GM12878 (cell line): ENCODE measurements at regions not wholly inside any gene's neighbourhood (a gene's known extent, or its start where the extent isn't known, plus 50 kb on each side); places are given as distances from the start of the nearest gene placed in this dataset.

Experiments used
- ATAC-seq: fragments of 200-7000 bp; cut with Tn5 transposase; 3 replicates; pipeline ENCODE4 v1.9.1; 2020; ENCODE audit warnings: mild to moderate bottlenecking, moderate library complexity
- BruUV-seq: library from RNA; stranded (reverse); fragments of 400-500 nt; replicated peaks from 2 replicates; lab custom pipeline; 2021; lab: Mats Ljungman, UMichigan
- CTCF ChIA-PET: fragments of 300-600 bp; sonication (Branson Sonifier 250); formaldehyde crosslinking; extraction: SDS; loops from one replicate; lab custom pipeline; 2021; ENCODE audit warnings: inconsistent platforms; lab: Yijun Ruan, JAX
- POLR2A ChIA-PET: fragments of 350-600 bp; formaldehyde crosslinking; extraction: SDS; loops from one replicate; lab custom pipeline; 2021; ENCODE audit warnings: inconsistent platforms; lab: Charles Lee
- RAD21 ChIA-PET: fragments of 300-600 bp; sonication (Branson Sonifier 250); formaldehyde crosslinking; loops from one replicate; lab custom pipeline; 2023; ENCODE audit warnings: antibody characterized with exemption; ENCODE audit not compliant: unreplicated experiment; lab: Charles Lee
- SMC1A ChIA-PET: fragments of 300-600 bp; sonication (Branson Sonifier 250); formaldehyde crosslinking; loops from one replicate; lab custom pipeline; 2023; ENCODE audit not compliant: unreplicated experiment, uncharacterized antibody; lab: Charles Lee
- DNase-seq: peaks from one replicate; pipeline ENCODE4 v3.0.0-alpha.2; 2011; ENCODE audit warnings: low read depth, low spot score
- FAIRE-seq: peaks from 3 replicates; lab custom pipeline; 2011; peaks lifted over from hg19 to GRCh38; lab: Jason Lieb, UNC
- H2AFZ ChIP-seq: 2 replicates; pipeline ENCODE4 v1.6.0; 2011; ENCODE audit warnings: low read depth, low read length, control low read depth; ENCODE audit not compliant: control insufficient read depth
- H3K27ac ChIP-seq: 2 replicates; pipeline ENCODE4 v1.5.1; 2011; ENCODE audit warnings: control low read depth; ENCODE audit not compliant: control insufficient read depth, insufficient read depth
- H3K27me3 ChIP-seq, 2 experiments: replicated peaks in 1 of 2; 2 replicates each; pipeline versions ENCODE4 v1.6.0 to v1.6.1; 2011; ENCODE audit warnings: low read length in 1 of 2; ENCODE audit not compliant: control insufficient read depth in 2 of 2, insufficient read depth in 2 of 2
- H3K36me3 ChIP-seq, 2 experiments: 2 replicates each; pipeline ENCODE4 v1.5.1; 2011; ENCODE audit warnings: low read length in 1 of 2; ENCODE audit not compliant: control insufficient read depth in 2 of 2, insufficient read depth in 2 of 2
- H3K4me1 ChIP-seq: 2 replicates; pipeline ENCODE4 v1.6.1; 2011; ENCODE audit warnings: mild to moderate bottlenecking, low read length, moderate library complexity, mixed read lengths; ENCODE audit not compliant: control insufficient read depth, insufficient read depth
- H3K4me2 ChIP-seq: 2 replicates; pipeline ENCODE4 v1.6.0; 2011; ENCODE audit warnings: control low read depth; ENCODE audit not compliant: control insufficient read depth, insufficient read depth
- H3K4me3 ChIP-seq: fragments of 200-600 bp; sonication (generic); 2 replicates; pipeline ENCODE4 v1.5.1; 2016
- H3K79me2 ChIP-seq: 2 replicates; pipeline ENCODE4 v1.6.0; 2011; ENCODE audit warnings: low read length; ENCODE audit not compliant: control insufficient read depth, insufficient read depth
- H3K9ac ChIP-seq: 2 replicates; pipeline ENCODE4 v1.8.0; 2011; ENCODE audit warnings: low read length, control low read depth, mixed read lengths; ENCODE audit not compliant: control insufficient read depth, insufficient read depth
- H3K9me3 ChIP-seq: replicated peaks from 3 replicates; pipeline ENCODE4 v1.5.1; 2011; ENCODE audit warnings: mild to moderate bottlenecking, low read length; ENCODE audit not compliant: control insufficient read depth, insufficient read depth
- H4K20me1 ChIP-seq: 2 replicates; pipeline ENCODE4 v1.6.0; 2011; ENCODE audit not compliant: control insufficient read depth, insufficient read depth
- BCL11A ChIP-seq: IDR thresholded peaks from 2 replicates; pipeline ENCODE4 v1.6.1; 2011; ENCODE audit warnings: low read depth, low read length
- CHD1 ChIP-seq: IDR thresholded peaks from 2 replicates; pipeline ENCODE4 v1.6.1; 2012; ENCODE audit warnings: low read depth, low read length, improper control_type of control experiment
- E4F1 ChIP-seq: fragments of 450-650 bp; IDR thresholded peaks from 2 replicates; pipeline ENCODE4 v1.6.1; 2018; ENCODE audit warnings: borderline replicate concordance, mild to moderate bottlenecking; ENCODE audit not compliant: partially characterized antibody
- EP300 ChIP-seq, 2 experiments: fragments of 150-350 bp in 1 of 2; IDR thresholded peaks; 2 replicates each; pipeline ENCODE4 v1.6.1; 2011 to 2012; ENCODE audit warnings: low read depth in 2 of 2, low read length in 2 of 2, borderline replicate concordance in 1 of 2, improper control_type of control experiment in 1 of 2, inconsistent platforms in 1 of 2; ENCODE audit not compliant: control insufficient read depth in 1 of 2
- FOXK2 ChIP-seq: fragments of 450-650 bp; IDR thresholded peaks from 2 replicates; pipeline ENCODE4 v1.6.1; 2017; ENCODE audit warnings: mild to moderate bottlenecking, moderate library complexity
- HDAC6 ChIP-seq: fragments of 200-600 bp; sonication (generic); IDR thresholded peaks from one replicate; pipeline ENCODE4 v1.8.0; 2017; ENCODE audit warnings: antibody characterized with exemption; ENCODE audit not compliant: unreplicated experiment
- NFYA ChIP-seq: IDR thresholded peaks from 2 replicates; pipeline ENCODE4 v1.6.1; 2011; ENCODE audit warnings: low read depth, mild to moderate bottlenecking, low read length, improper control_type of control experiment, borderline replicate concordance
- NR2C1 ChIP-seq: fragments of 450-650 bp; IDR thresholded peaks from 2 replicates; pipeline ENCODE4 v1.6.1; 2017; ENCODE audit warnings: antibody characterized with exemption, mild to moderate bottlenecking, moderate library complexity
- PAX8 ChIP-seq: fragments of 450-650 bp; IDR thresholded peaks from 2 replicates; pipeline ENCODE4 v1.6.1; 2017; ENCODE audit warnings: mild to moderate bottlenecking, moderate library complexity
- RFX5 ChIP-seq: IDR thresholded peaks from 2 replicates; pipeline ENCODE4 v1.6.1; 2011; ENCODE audit warnings: low read depth, low read length, improper control_type of control experiment
- SMAD5 ChIP-seq: IDR thresholded peaks from 2 replicates; pipeline ENCODE4 v1.6.1; 2016; ENCODE audit warnings: antibody characterized with exemption, low read depth
- SMARCA5 ChIP-seq: fragments of 450-650 bp; IDR thresholded peaks from 2 replicates; pipeline ENCODE4 v1.6.1; 2017; ENCODE audit warnings: mild to moderate bottlenecking
- STAT1 ChIP-seq: fragments of 450-650 bp; conservative IDR thresholded peaks from 2 replicates; pipeline ENCODE4 v1.6.1; 2014; ENCODE audit warnings: antibody characterized with exemption, mild to moderate bottlenecking
- USF1 ChIP-seq: IDR thresholded peaks from 2 replicates; pipeline ENCODE4 v1.6.1; 2011; ENCODE audit warnings: borderline replicate concordance, low read depth, mild to moderate bottlenecking, moderate library complexity, mixed read lengths, low read length; ENCODE audit not compliant: insufficient read depth; ENCODE audit errors: extremely low read length
- ZNF217 ChIP-seq: fragments of 450-650 bp; IDR thresholded peaks from 2 replicates; pipeline ENCODE4 v1.6.1; 2017; ENCODE audit warnings: antibody characterized with exemption, mild to moderate bottlenecking
- ZNF24 ChIP-seq: fragments of 450-650 bp; IDR thresholded peaks from 2 replicates; pipeline ENCODE4 v1.6.1; 2017; ENCODE audit warnings: antibody characterized with exemption, mild to moderate bottlenecking
- ZNF687 ChIP-seq: fragments of 450-650 bp; IDR thresholded peaks from 2 replicates; pipeline ENCODE4 v1.6.1; 2017; ENCODE audit warnings: mild to moderate bottlenecking, moderate library complexity
- WGBS: methylation state at CpG from one replicate; pipeline ENCODE4 v1.1.6; 2016; ENCODE audit warnings: low lambda C conversion rate; ENCODE audit not compliant: insufficient replicate concordance, insufficient coverage; ENCODE audit errors: missing lambda C conversion rate; 5-methylcytosine and 5-hydroxymethylcytosine counted together
- in situ Hi-C: fragments of 300-500 bp; cut with MboI; formaldehyde crosslinking; loops from 9 replicates; pipeline ENCODE4 v1.14.3; 2018; ENCODE audit warnings: mixed read lengths
- intact Hi-C: fragments of 100-400 bp; cut with micrococcal nuclease; formaldehyde crosslinking; loops from one replicate; pipeline ENCODE4 v1.14.2; 2022; ENCODE audit not compliant: unreplicated experiment
- TF ChIP-seq, protein P1 (sequence below): fragments of 450-650 bp; IDR thresholded peaks from 2 replicates; pipeline ENCODE4 v1.6.1; 2017; ENCODE audit warnings: low read depth, mild to moderate bottlenecking, moderate library complexity

DNA sequence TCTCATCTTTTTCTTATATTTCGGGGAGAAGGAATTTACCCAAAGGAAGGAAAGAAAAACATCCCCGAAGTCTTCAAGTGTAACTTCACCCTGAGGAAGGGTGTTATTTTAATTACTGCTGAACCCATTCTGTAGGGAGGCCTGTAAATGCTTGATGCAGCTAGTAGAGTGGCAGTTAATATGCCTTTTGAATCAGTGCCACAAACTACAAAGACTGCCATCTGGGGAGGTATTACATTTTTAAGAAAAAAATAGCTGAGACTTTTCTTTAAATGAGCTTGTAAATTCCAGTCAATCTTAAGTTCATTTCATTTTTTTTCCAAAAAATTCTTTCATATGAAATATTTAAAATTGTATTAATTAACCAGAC is 233.1 kb upstream of the FERD3L start:
- Histone ChIP-seq H4K20me1 (no peaks in the 10 kb centered on the region), H3K27me3 (no peaks in the 10 kb centered on the region), H3K4me3 (no peak overlapping the region), H3K4me2 (no peak overlapping the region), H3K9ac (no peak overlapping the region), H3K27ac (no peak overlapping the region), H3K79me2 (no peaks in the 10 kb centered on the region), H3K36me3 (no peaks in the 10 kb centered on the region), H2AFZ (no peak overlapping the region), H3K4me1 (no peaks in the 10 kb centered on the region), H3K9me3 (no peaks in the 10 kb centered on the region)
- in situ Hi-C loops = no loop called here
- WGBS = 6% methylated on average over 2 of the region's 2 CpGs
- SMC1A ChIA-PET = interaction anchor here (1.5 kb wide), 1 partner anchor 10 kb away, joined by 4 read pairs; no protein-coding TSS in a partner anchor
- FAIRE-seq (no peak), ATAC-seq (no peak), DNase-seq (no peak)
- POLR2A ChIA-PET = no interaction called here
- RAD21 ChIA-PET = no interaction called here
- intact Hi-C loops = no loop called here
- CTCF ChIA-PET = interaction anchor here (1.0 to 2.0 kb wide), 2 partner anchors 19 to 26 kb away, joined by 3 to 5 read pairs; no protein-coding TSS in a partner anchor
- BruUV-seq = no TSS peak
- no peak for TF ChIP-seq FOXK2
- TF ChIP-seq HDAC6 = no peak
- no peak for TF ChIP-seq NFYA
- no peak for TF ChIP-seq E4F1
- TF ChIP-seq USF1 = no peak
- no peak for TF ChIP-seq STAT1
- TF ChIP-seq PAX8 = no peak
- no peak for TF ChIP-seq RFX5
- TF ChIP-seq, protein P1, sequence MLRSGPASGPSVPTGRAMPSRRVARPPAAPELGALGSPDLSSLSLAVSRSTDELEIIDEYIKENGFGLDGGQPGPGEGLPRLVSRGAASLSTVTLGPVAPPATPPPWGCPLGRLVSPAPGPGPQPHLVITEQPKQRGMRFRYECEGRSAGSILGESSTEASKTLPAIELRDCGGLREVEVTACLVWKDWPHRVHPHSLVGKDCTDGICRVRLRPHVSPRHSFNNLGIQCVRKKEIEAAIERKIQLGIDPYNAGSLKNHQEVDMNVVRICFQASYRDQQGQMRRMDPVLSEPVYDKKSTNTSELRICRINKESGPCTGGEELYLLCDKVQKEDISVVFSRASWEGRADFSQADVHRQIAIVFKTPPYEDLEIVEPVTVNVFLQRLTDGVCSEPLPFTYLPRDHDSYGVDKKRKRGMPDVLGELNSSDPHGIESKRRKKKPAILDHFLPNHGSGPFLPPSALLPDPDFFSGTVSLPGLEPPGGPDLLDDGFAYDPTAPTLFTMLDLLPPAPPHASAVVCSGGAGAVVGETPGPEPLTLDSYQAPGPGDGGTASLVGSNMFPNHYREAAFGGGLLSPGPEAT = no peak
- no peak for TF ChIP-seq SMAD5
- no peak for TF ChIP-seq BCL11A
- TF ChIP-seq ZNF24 = no peak
- TF ChIP-seq ZNF687 = no peak
- no peak for TF ChIP-seq SMARCA5
- no peak for TF ChIP-seq CHD1
- no peak for TF ChIP-seq ZNF217
- no peak for TF ChIP-seq EP300 (IDR thresholded peaks at IDR 0.05; ENCODE audit: borderline replicate concordance in 1 of 2, control insufficient read depth in 1 of 2, low read depth in 2 of 2, low read length in 2 of 2)
- TF ChIP-seq NR2C1 = no peak
